ENCODE measurements at regions not wholly inside any gene's neighbourhood (a gene's known extent, or its start where the extent isn't known, plus 50 kb on each side); places are given as distances from the start of the nearest gene placed in this dataset.

GRCh38 chr4:129978315-129978714 is 882.4 kb downstream of the C4orf33 start:
- CTCF ChIA-PET (ENCODE audit: low intra/inter-chr PET ratio), result no interaction called here
- H3K9ac ChIP-seq (ENCODE audit: insufficient read depth in 1 of 2, low read depth in 2 of 2, low read length in 2 of 2), result no peak overlapping the region

GRCh38 chr4:129988957-129989356 is 893.0 kb downstream of the C4orf33 start:
- Histone ChIP-seq H3K4me2 (ENCODE audit: insufficient read depth, low read length) (no peak overlapping the region), H3K27ac (ENCODE audit: extremely low read depth, low read depth, low read length) (no peak overlapping the region), H3K9me1 (ENCODE audit: control insufficient read depth, insufficient read depth, low read length) (no peaks in the 10 kb centered on the region), H3K27me3 (ENCODE audit: control insufficient read depth in 2 of 2, insufficient read depth in 2 of 2, low read length in 2 of 2) (no peaks in the 10 kb centered on the region), H3K9ac (ENCODE audit: insufficient read depth in 1 of 2, low read depth in 2 of 2, low read length in 2 of 2) (no peak overlapping the region), H4K20me1 (replicated peaks; ENCODE audit: control insufficient read depth, insufficient read depth, low read length) (no peaks in the 10 kb centered on the region), H3K4me3 (no peak overlapping the region), H3K9me3 (replicated peaks; ENCODE audit: control insufficient read depth, insufficient read depth, low read depth, low read length) (no peaks in the 10 kb centered on the region), H3K4me1 (replicated peaks in 1 of 2; ENCODE audit: control insufficient read depth in 2 of 2, insufficient read depth in 2 of 2, low read length in 2 of 2) (no peaks in the 10 kb centered on the region), H3K79me2 (ENCODE audit: control insufficient read depth, insufficient read depth, low read length) (no peaks in the 10 kb centered on the region), H2AFZ (ENCODE audit: low read depth, low read length) (no peak overlapping the region), H3K36me3 (ENCODE audit: control insufficient read depth, insufficient read depth, low read length) (no peaks in the 10 kb centered on the region)
- CTCF ChIA-PET (ENCODE audit: low intra/inter-chr PET ratio), result no interaction called here
- no peak for TF ChIP-seq MTA1 (IDR thresholded peaks at IDR 0.05; ENCODE audit: borderline replicate concordance)
- TF ChIP-seq ZNF445 (CRISPR knock-in tag; IDR thresholded peaks at IDR 0.05; ENCODE audit: low read depth), result no peak
- intact Hi-C loops (cut with micrococcal nuclease), result no loop called here
- no TSS peak for BruUV-seq (replicated peaks)
- no peak for DNase-seq (ENCODE audit: extremely low read depth in 1 of 4, low spot score in 3 of 4)
- in situ Hi-C loops (cut with MboI), result no loop called here
- POLR2A ChIA-PET, result no interaction called here
- no peak for FAIRE-seq
- no peak for ATAC-seq

More at GRCh38 chr4:129978315-129978714, 882.4 kb downstream of the C4orf33 start:
- intact Hi-C loops (cut with micrococcal nuclease) (no loop called here), in situ Hi-C loops (cut with MboI) (no loop called here)
- H2AFZ ChIP-seq (ENCODE audit: low read depth, low read length), result no peak overlapping the region
- DNase-seq (ENCODE audit: extremely low read depth in 1 of 4, low spot score in 3 of 4), result no peak
- no peaks in the 10 kb centered on the region for H3K4me1 ChIP-seq (replicated peaks in 1 of 2; ENCODE audit: control insufficient read depth in 2 of 2, insufficient read depth in 2 of 2, low read length in 2 of 2)
- TF ChIP-seq SREBF1 (IDR thresholded peaks at IDR 0.05; ENCODE audit: borderline replicate concordance, low read depth, low read length), result no peak
- H3K36me3 ChIP-seq (ENCODE audit: control insufficient read depth, insufficient read depth, low read length), result no peaks in the 10 kb centered on the region
- H3K4me2 ChIP-seq (ENCODE audit: insufficient read depth, low read length), result no peak overlapping the region
- POLR2A ChIA-PET, result no interaction called here
- no peaks in the 10 kb centered on the region for H3K79me2 ChIP-seq (ENCODE audit: control insufficient read depth, insufficient read depth, low read length)
- no peak overlapping the region for H3K27ac ChIP-seq (ENCODE audit: extremely low read depth, low read depth, low read length)
- no peaks in the 10 kb centered on the region for H3K9me1 ChIP-seq (ENCODE audit: control insufficient read depth, insufficient read depth, low read length)
- FAIRE-seq, result no peak
- no peaks in the 10 kb centered on the region for H3K27me3 ChIP-seq (ENCODE audit: control insufficient read depth in 2 of 2, insufficient read depth in 2 of 2, low read length in 2 of 2)
- no peaks in the 10 kb centered on the region for H4K20me1 ChIP-seq (replicated peaks; ENCODE audit: control insufficient read depth, insufficient read depth, low read length)
- WGBS (ENCODE audit: insufficient coverage, low coverage, missing lambda C conversion rate), result 1% methylated on average over 4 of the region's 4 CpGs
- no peak overlapping the region for H3K4me3 ChIP-seq
- BruUV-seq (replicated peaks), result no TSS peak
- no peak for ATAC-seq
- H3K9me3 ChIP-seq (replicated peaks; ENCODE audit: control insufficient read depth, insufficient read depth, low read depth, low read length), result no peaks in the 10 kb centered on the region; the same call in none of the 2 replicates
